Astrocyte (in vitro differentiated cells and primary cell): ENCODE measurements at regions not wholly inside any gene's neighbourhood (a gene's known extent, or its start where the extent isn't known, plus 50 kb on each side); places are given as distances from the start of the nearest gene placed in this dataset.

Experiments
- CTCF ChIP-seq: IDR thresholded peaks from 2 replicates; pipeline ENCODE4 v1.5.1; 2011; ENCODE audit warnings: low read depth, mild to moderate bottlenecking, inconsistent platforms, low read length, moderate library complexity; ENCODE audit not compliant: insufficient read depth
- EZH2 ChIP-seq: IDR thresholded peaks from 2 replicates; pipeline ENCODE4 v1.6.1; 2012; ENCODE audit warnings: mild to moderate bottlenecking, low read length, inconsistent platforms; ENCODE audit not compliant: insufficient read depth

- TF ChIP-seq CTCF (no peak), EZH2 (no peak)
These were observed 73.5 kb downstream of the BUB3 start for GRCh38 chr10:123227706-123228105.
